ENCODE measurements at regions not wholly inside any gene's neighbourhood (a gene's known extent, or its start where the extent isn't known, plus 50 kb on each side); places are given as distances from the start of the nearest gene placed in this dataset.

- no peak for TF ChIP-seq CTCF (conservative IDR thresholded peaks at IDR 0.05 in 1 of 2, IDR thresholded peaks at IDR 0.05 in 1 of 2; ENCODE audit: low read depth in 1 of 2, low read length in 2 of 2)
- TF ChIP-seq EZH2 (IDR thresholded peaks at IDR 0.05; ENCODE audit: low read length, missing control alignments) = no peak
Observed at GRCh38 chr15:87639305-87640011, 617.1 kb downstream of the NTRK3 start.
